Muscle layer of duodenum (tissue), 2 donors: ENCODE measurements at regions not wholly inside any gene's neighbourhood (a gene's known extent, or its start where the extent isn't known, plus 50 kb on each side); places are given as distances from the start of the nearest gene placed in this dataset.

ENCODE experiments used
- H3K27ac ChIP-seq: one replicate; pipeline ENCODE4 v1.7.0; 2013; ENCODE audit warnings: mild to moderate bottlenecking, low read length
- H3K27me3 ChIP-seq: one replicate; pipeline ENCODE4 v1.7.0; 2013; ENCODE audit warnings: low read depth, mild to moderate bottlenecking, control low read depth, low read length
- H3K36me3 ChIP-seq, 2 donors: one replicate each; pipeline ENCODE4 v1.7.0; 2013; ENCODE audit warnings: low read length in 2 of 2, control low read depth in 1 of 2, mild to moderate bottlenecking in 1 of 2; ENCODE audit not compliant: insufficient read depth in 2 of 2, control insufficient read depth in 1 of 2
- H3K4me1 ChIP-seq, 2 donors: one replicate each; pipeline ENCODE4 v1.7.0; 2013; ENCODE audit warnings: low read length in 2 of 2, mild to moderate bottlenecking in 2 of 2, control low read depth in 1 of 2, moderate library complexity in 1 of 2; ENCODE audit not compliant: insufficient read depth in 2 of 2, control insufficient read depth in 1 of 2
- H3K4me3 ChIP-seq, 2 donors: one replicate each; pipeline ENCODE4 v1.7.0; 2013; ENCODE audit warnings: low read length in 2 of 2, low read depth in 1 of 2, mild to moderate bottlenecking in 1 of 2
- H3K9me3 ChIP-seq, 2 donors: one replicate each; pipeline ENCODE4 v1.7.0; 2013; ENCODE audit warnings: low read length in 2 of 2, control low read depth in 1 of 2, mild to moderate bottlenecking in 1 of 2; ENCODE audit not compliant: control insufficient read depth in 1 of 2
- donor health status: healthy.

GRCh38 chr4:77306496-77306895 is 149.5 kb downstream of the CCNG2 start:
- no peaks in the 10 kb centered on the region for H3K27me3 ChIP-seq

DNA sequence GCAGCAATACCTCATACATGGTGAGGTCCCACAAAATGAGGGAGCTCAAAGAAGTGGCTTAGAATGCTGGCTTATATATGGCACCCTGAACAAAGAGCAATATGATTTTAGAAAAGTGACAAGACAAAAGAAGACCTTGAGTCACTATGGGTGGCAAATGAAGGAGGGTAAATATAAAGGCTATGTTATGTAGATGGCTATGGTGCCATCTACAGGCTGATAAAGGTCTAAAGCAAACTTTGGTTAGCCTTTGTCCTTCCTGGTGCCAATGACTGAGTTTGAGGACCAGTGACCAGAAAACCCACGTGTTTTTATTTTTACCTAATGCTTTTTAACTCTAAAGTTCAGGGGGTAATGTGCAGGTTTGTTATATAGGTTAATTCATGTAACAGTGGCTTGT is 151.8 kb downstream of the CCNG2 start:
- H3K27me3 ChIP-seq: no peaks in the 10 kb centered on the region
- H3K27ac ChIP-seq: no peak overlapping the region
- no peaks in the 10 kb centered on the region for H3K9me3 ChIP-seq
- no peaks in the 10 kb centered on the region for H3K36me3 ChIP-seq
- H3K4me1 ChIP-seq: no peaks in the 10 kb centered on the region
- H3K4me3 ChIP-seq: no peak overlapping the region

More at GRCh38 chr4:77306496-77306895, 149.5 kb downstream of the CCNG2 start:
- Histone ChIP-seq H3K36me3 (no peaks in the 10 kb centered on the region), H3K9me3 (no peaks in the 10 kb centered on the region), H3K4me3 (no peak overlapping the region), H3K4me1 (no peaks in the 10 kb centered on the region), H3K27ac (no peak overlapping the region)

- Histone ChIP-seq H3K4me1 (no peaks in the 10 kb centered on the region), H3K9me3 (no peaks in the 10 kb centered on the region), H3K27me3 (no peaks in the 10 kb centered on the region), H3K27ac (no peak overlapping the region), H3K4me3 (no peak overlapping the region), H3K36me3 (no peaks in the 10 kb centered on the region)
Observed at GRCh38 chr4:77309496-77309895, 152.5 kb downstream of the CCNG2 start.

GRCh38 chr4:77310931-77311330 is 153.9 kb downstream of the CCNG2 start:
- H3K27me3 ChIP-seq: no peaks in the 10 kb centered on the region
- H3K27ac ChIP-seq: no peak overlapping the region
- H3K36me3 ChIP-seq: no peaks in the 10 kb centered on the region
- no peaks in the 10 kb centered on the region for H3K4me1 ChIP-seq
- no peak overlapping the region for H3K4me3 ChIP-seq
- H3K9me3 ChIP-seq: no peaks in the 10 kb centered on the region

DNA sequence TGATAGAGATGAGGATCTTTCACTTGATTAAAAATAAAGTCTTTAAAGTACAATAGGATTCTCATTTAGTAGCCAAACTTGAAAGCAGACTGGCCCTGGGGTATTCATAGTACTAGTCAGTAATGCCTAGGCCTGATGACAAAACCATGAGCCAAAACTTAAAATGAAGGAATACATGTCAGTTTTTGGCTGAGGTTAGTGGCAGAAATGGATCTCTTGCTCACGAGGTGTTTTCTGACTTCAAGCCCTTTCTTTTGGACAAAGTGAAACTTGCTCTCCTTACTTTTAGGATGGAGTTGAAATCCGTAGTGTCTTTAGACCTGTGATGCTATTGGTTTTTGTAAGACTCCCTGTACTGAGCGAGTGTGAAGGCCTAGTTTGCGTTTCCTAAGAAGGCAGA is 157.7 kb downstream of the CCNG2 start:
- Histone ChIP-seq H3K4me3 (no peak overlapping the region), H3K4me1 (no peaks in the 10 kb centered on the region), H3K9me3 (peaks cover 0 to 2% of the 10 kb centered on the region in 2 donors), H3K27ac (no peak overlapping the region), H3K36me3 (no peaks in the 10 kb centered on the region), H3K27me3 (no peaks in the 10 kb centered on the region)

GRCh38 chr4:77327151-77327550 is 170.1 kb downstream of the CCNG2 start:
- no peak overlapping the region for H3K27ac ChIP-seq
- peaks cover 1 to 6% of the 10 kb centered on the region in 2 donors for H3K9me3 ChIP-seq
- H3K4me1 ChIP-seq: no peaks in the 10 kb centered on the region
- no peaks in the 10 kb centered on the region for H3K36me3 ChIP-seq
- no peak overlapping the region for H3K4me3 ChIP-seq
- no peaks in the 10 kb centered on the region for H3K27me3 ChIP-seq

DNA sequence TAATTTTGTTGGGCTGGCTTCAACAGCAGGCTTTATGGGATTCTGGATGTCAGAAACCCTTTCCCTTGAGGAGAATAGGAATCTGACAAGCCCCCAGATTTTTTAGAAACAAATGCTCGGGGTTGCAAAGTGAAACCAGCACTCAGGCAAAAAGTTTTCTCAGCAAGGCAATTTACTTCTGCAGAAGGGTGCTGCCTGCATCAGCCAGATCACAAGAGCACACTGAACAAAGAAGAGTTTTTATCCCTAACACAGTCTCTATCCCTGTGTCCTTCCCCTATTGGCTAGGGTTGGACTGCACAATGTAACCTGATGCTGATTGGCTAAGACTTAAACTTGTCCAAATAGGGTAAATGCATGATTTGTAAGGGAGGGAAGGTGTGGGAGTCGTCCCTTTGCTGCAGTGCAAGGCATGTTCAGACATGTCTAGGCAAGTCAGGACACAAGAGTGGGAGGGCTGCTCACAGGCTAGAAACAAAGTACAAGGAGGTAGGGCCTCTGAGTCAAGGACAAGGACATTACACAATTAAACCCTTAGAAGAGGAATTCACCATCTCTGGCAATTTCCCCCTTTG is 175.8 kb downstream of the CCNG2 start:
- no peak overlapping the region for H3K27ac ChIP-seq
- H3K36me3 ChIP-seq: no peaks in the 10 kb centered on the region
- H3K4me3 ChIP-seq: peak overlapping the region in 1 of 2 donors; percentile 34
- no peaks in the 10 kb centered on the region for H3K27me3 ChIP-seq
- H3K4me1 ChIP-seq: no peaks in the 10 kb centered on the region
- peaks cover 7 to 23% of the 10 kb centered on the region in 2 donors for H3K9me3 ChIP-seq

DNA sequence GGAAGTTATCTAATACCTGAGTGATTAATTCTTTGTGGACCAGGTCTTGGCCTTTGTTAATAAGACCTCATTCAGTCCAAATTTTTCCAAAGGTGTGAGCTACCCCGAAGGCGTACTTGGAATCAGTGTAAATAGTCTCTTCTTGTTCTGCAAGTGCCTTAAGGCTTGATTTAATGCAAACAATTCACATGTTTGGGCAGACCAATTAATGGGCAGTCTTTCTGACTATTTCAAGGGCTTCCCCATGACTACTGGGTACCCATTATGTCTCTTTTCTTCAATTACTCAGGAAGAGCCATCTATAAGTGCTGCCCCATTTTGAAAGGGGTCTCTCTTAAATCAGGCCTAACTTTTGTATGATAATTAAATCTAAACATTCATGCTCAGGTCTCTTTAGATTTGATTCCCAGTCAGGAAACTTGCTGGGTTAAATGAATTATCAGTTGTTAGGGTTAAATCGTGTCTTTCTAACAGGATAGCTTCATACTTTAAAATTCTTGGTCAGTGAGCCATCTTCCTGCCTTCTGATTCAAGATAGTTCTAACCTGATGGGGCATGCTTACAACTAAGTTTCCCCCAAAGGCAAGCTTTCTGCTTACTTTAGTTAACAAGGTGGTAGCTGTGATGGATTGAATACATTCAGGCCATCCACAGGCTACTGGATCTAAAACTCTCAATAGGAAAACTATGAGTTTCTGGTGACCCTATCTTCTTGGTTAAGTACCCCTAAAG is 179.6 kb downstream of the CCNG2 start:
- Histone ChIP-seq H3K27me3 (no peaks in the 10 kb centered on the region), H3K36me3 (no peaks in the 10 kb centered on the region), H3K4me3 (no peak overlapping the region), H3K27ac (no peak overlapping the region), H3K9me3 (peaks cover 7 to 19% of the 10 kb centered on the region in 2 donors), H3K4me1 (no peaks in the 10 kb centered on the region)

DNA sequence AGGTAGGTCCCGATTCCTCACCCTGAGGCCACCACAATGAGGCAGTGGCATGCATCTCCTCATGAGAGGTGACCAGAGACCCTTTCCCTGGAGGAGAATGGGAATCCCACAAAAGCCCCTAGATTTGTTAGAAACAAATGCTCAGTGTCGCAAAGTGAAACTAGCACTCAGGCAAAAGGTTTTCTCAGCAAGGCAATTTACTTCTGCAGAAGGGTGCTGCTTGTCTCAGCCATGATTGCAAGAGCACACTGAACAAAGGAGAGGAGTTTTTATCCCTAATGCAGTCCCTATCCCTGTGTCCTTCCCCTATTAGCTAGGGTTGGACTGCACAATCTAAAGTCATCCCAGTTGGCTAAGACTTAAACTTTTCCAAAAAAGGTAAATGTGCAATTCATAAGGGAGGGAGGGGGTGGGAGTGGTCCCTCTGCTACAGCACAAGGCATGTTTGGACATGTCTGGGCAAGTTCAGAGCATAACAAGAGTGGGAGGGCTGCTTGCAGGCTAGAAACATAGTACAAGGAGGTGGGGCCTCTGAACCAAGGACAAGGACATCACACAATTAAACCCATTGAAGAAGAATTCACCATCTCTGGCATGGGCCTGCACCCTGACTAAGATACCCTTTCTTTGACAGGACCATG is 185.3 kb downstream of the CCNG2 start:
- Histone ChIP-seq H3K4me1 (no peaks in the 10 kb centered on the region), H3K36me3 (no peaks in the 10 kb centered on the region), H3K9me3 (peaks cover 6 to 16% of the 10 kb centered on the region in 2 donors), H3K27me3 (no peaks in the 10 kb centered on the region), H3K4me3 (peak overlapping the region in 1 of 2 donors; percentile 5), H3K27ac (no peak overlapping the region)

GRCh38 chr4:77344001-77344400 is 187.0 kb downstream of the CCNG2 start:
- Histone ChIP-seq H3K4me1 (no peaks in the 10 kb centered on the region), H3K27ac (no peak overlapping the region), H3K9me3 (peaks cover 6 to 16% of the 10 kb centered on the region in 2 donors), H3K4me3 (no peak overlapping the region), H3K36me3 (no peaks in the 10 kb centered on the region), H3K27me3 (no peaks in the 10 kb centered on the region)

DNA sequence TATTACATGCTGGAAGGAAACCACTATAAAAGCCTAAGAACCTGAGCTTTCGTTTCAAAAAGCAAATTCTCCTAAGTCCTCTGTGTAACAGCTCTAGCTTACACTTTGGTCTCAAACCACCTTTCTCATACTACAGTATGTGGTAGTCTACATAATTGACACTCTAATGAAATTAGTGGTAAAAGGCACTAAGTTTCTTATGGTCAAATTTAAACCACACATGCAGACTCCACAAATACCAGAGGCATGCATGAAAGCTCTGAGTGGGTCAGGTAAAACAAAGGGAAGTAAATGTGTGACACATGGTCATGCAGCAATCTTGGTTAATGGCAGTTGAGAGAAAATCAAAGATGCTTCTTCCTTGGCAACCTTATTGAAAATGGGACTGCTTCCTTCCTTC is 187.8 kb downstream of the CCNG2 start:
- no peaks in the 10 kb centered on the region for H3K4me1 ChIP-seq
- no peak overlapping the region for H3K4me3 ChIP-seq
- H3K36me3 ChIP-seq: no peaks in the 10 kb centered on the region
- no peaks in the 10 kb centered on the region for H3K27me3 ChIP-seq
- peaks cover 6 to 16% of the 10 kb centered on the region in 2 donors for H3K9me3 ChIP-seq
- no peak overlapping the region for H3K27ac ChIP-seq
